ENCODE measurements at regions not wholly inside any gene's neighbourhood (a gene's known extent, or its start where the extent isn't known, plus 50 kb on each side); places are given as distances from the start of the nearest gene placed in this dataset.
A peak's percentile ranks its signal among the peaks of the same experiment; 100 is the strongest.

- no peak for DNase-seq
Observed at GRCh38 chr5:168193493-168194250, 97.8 kb upstream of the WWC1 start.

DNA sequence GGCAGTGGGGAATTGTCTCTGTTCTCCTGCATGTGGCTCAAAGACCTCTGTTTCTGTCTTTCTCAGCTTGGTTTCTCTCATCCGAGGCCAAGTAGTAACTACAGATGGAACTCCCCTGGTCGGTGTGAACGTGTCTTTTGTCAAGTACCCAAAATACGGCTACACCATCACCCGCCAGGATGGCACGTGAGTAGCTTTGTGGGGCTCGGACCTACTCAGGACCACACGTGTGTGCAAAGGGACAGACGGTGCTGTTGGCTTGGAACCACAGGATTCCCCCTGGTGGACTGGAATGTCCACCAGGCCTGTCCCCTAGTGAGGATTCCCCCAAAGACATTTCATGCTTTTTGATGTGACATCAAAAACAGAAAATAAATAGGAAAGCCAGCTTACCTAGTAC is 96.3 kb upstream of the WWC1 start:
- no peak for DNase-seq

GRCh38 chr5:168198359-168198758 is 93.1 kb upstream of the WWC1 start:
- no peak for DNase-seq

DNA sequence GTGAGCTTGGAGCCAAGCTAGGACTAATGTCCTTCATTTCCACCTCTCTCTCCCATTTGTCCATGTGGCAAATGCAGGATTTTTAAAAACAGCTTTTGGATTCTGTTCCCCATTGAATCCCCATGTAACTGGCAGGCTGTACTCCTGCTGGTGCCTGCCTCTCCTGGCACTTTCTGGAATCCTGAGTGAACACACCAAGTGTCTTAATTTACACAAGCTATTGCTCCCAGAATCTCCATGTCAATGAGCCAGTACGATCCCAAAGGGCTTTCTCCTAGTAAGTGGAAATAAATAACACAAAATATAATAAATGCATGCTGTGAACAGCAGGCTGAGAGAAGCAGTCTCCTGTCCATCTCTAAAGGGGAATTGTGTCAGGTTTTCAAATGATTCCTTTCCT is 88.4 kb upstream of the WWC1 start:
- DNase-seq: no peak

GRCh38 chr5:168204165-168204564 is 87.3 kb upstream of the WWC1 start:
- DNase-seq: no peak

GRCh38 chr5:168207450-168208029 is 83.9 kb upstream of the WWC1 start:
- no peak for DNase-seq

DNA sequence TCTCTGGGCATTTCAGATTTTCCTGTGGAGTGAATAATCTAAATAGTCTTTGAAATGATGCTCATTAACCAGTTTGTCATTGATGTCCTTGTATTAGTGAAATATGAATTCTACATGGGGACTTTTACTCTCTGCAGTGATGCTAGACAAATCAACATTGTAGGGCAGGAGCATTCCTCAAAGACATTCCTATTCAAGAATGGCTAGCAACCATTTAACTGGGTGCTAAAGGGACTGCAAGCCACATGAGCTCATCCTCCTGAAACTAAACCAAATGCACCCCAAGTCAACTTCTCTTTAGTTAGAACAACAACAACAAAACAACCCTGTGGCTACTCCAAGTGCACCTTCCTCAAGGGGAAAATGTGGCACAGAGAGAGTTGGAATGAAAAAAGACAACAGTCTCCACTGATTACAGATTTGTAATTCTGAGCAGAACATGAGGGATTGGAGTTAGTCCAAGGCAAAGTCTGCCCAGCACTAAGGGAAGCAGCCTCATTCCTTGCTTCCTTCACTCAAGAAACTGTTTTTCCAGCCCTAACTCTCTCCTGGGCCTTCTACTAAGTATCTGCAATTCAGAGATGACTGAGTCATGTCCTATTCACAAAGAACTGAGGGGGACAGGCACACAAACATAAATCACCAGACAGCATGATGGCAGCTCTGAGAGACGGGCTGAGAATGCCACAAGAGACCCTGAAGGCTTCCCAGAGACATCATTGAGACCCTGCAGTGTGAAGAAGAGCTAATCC is 82.0 kb upstream of the WWC1 start:
- no peak for DNase-seq

DNA sequence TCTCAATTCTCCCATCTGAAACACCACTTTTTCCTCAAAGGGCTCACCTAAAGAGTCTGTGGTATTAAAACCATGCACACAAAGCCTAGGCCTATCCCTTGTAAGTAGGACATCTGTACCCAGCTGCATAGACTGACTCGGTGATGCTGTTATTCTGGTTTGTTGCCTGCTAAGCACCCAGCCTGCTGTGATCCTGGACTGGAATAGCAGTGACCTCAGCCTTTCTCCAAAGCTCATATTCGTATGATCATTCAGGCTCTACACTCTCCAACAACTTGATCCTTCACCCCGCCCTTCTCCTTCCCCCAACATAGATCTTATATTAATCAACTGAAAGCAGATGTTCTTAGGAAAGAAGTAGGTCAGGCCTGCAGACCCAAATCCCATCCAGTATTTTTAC is 81.4 kb upstream of the WWC1 start:
- no peak for DNase-seq

- no peak for DNase-seq
Observed at GRCh38 chr5:168211245-168211644, 80.2 kb upstream of the WWC1 start.

DNA sequence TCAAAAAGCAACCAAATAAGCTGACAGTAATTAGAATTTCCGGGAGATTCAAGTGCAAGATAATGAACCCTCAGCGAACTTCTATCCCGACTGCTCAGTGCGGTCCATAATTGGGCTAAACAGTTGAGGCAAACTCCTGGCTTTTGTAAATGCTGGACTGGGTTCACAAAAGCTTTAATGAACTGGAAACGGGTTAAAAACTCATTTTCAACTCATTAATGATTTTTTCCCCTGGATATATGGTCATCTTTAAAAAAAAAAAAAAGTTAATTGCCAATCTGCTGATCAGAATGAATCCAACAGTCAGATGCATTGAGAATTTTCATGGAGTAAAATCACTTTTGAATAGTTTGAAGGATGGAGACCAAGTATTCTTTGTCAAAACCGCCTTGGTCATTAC is 79.5 kb upstream of the WWC1 start:
- DNase-seq: no peak

DNA sequence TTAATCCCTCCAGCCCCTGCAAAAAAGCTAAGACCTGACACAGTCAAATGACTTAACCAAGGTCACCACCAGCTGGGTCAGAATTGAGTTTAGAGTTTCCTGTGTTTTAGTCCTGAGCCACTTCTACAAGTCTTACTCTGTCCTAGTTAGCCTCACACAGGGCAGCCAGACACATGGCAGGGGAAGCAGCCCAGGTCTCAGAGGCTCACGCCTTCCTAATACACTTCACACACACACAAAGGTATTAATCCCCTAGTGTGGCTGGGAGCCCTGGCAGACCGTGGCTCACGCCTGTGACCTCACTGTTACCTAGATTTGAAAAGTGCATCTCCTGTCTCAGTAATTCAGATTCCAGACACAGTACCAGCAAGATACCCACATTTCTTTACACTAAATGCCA is 77.4 kb upstream of the WWC1 start:
- DNase-seq: no peak

GRCh38 chr5:168214886-168215285 is 76.6 kb upstream of the WWC1 start:
- no peak for DNase-seq

DNA sequence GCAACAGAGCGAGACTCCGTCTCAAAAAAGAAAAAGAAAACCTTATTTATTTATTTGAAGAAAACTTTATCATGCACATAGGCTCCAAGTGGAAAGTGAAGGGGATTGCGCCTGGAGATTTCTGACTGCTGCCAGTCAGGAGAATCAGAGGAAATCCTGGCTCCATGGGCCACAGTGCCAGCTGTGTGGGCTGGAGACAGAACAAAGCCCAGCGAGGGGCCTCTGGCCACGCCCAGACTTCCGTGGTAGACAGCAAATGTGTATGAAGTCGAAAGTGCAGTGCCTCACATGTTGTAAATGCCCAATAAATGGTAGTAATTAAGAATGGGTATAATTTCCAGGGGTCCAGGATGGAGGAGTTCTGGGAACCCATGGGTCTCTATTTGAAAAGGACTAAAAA is 75.8 kb upstream of the WWC1 start:
- DNase-seq: no peak

DNA sequence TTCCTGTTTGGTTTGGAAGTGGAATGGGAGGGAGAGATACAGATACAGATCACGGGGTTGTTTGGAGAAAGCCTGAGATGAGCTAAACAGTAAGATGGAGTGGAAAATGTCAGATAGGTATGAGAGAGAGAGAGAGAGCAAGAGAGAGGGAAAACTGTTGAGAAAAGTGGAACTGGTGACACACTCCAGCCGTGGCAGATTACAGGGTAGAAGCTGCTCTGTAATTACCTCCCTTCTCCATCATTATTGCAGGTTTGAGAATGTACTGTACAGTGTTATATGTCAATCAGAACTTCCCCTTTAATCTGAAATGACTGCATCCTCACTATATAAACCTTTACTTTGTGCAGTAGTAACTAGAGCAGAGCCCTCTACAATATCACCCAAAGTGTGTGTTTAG is 74.5 kb upstream of the WWC1 start:
- DNase-seq: no peak

GRCh38 chr5:168217497-168217896 is 73.9 kb upstream of the WWC1 start:
- no peak for DNase-seq

DNA sequence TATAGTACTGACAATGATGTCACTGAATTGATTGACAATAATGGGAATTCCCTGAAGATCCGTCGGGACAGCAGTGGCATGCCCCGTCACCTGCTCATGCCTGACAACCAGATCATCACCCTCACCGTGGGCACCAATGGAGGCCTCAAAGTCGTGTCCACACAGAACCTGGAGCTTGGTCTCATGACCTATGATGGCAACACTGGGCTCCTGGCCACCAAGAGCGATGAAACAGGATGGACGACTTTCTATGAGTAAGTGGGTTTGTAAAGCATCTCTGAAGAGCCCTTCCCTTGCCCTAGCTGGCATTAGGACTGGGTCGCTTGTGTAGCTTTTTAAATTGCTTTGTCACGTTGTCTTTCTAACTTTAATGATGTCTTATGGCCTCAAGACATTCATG is 72.7 kb upstream of the WWC1 start:
- DNase-seq: no peak

DNA sequence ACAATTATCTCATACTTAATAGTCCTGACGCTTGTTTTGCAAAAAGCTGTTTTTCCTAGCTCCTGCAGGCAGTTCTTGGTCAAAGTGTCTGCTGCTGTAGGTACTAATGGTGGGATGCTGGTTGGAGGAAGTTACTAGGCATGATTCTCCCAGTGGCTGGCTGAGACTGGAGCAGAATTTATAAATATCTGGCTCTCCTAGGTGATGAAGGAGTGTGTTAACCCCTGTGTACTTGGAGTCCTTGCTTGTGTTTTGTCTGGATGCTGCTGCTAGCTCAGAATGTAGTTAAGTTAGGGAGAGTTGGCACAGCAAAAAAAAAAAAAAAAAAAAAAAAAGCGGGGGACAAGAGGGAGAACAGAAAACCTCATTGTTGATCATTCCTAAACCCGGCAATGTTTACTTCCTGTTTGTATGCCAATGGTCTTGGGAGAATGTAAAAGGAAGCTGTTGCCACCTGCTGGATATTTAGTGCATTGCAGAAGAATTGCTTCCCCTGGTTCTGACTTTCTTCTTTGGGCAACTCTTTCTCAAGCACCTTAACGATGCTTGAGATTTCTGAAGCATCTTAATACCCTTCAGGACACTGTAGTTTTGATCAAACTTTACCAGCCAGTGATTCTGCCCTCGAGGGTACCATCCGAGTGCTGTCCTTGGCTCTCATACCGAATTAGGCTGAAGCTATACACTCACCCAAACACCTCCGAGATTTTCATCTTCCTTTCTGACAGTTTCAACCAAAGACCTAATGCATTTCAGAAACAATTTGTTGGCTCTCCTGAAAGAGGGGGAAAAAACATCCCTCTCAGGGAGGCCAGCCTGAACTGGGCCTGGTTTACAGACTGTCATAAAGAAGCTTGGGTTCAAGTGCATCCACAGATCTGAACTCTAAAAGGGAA is 71.7 kb upstream of the WWC1 start:
- DNase-seq: peak; percentile 7

DNA sequence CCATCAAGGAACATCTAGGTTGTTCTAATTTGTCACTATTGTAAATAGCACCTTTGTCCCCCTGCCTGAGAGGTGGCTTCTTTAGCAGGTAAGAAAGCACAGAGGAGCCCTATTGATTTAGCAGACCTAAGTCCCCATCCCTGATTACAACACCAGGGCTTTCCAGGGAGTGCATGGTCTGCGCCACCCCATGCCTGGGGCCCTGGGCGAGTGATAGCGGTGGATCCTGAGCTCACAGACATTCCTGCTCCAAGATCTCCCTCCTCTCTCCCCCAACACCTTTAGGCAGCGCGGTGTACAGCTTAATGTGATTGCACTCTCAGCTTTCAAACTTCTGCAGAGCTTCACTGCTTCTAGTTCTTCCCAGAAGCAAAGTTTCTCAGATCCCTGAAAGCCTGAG is 67.4 kb upstream of the WWC1 start:
- DNase-seq: no peak

- no peak for DNase-seq
Observed at GRCh38 chr5:168226012-168226411, 65.4 kb upstream of the WWC1 start.

GRCh38 chr5:168227001-168227400 is 64.4 kb upstream of the WWC1 start:
- DNase-seq: no peak

- no peak for DNase-seq
Observed at GRCh38 chr5:168227973-168228615, 63.4 kb upstream of the WWC1 start.

GRCh38 chr5:168228668-168229067 is 62.8 kb upstream of the WWC1 start:
- no peak for DNase-seq

- DNase-seq: no peak
Observed at GRCh38 chr5:168234133-168234532, 57.3 kb upstream of the WWC1 start.
